RPMI7951 (cell line): ENCODE measurements at regions not wholly inside any gene's neighbourhood (a gene's known extent, or its start where the extent isn't known, plus 50 kb on each side); places are given as distances from the start of the nearest gene placed in this dataset.

ENCODE experiments used
- DNase-seq: peaks from one replicate; pipeline ENCODE4 v3.0.0-alpha.2; 2012; ENCODE audit warnings: low read depth

GRCh38 chr1:186620566-186621350 lies 59.5 kb downstream of the PTGS2 start:
- peak; percentile 59 for DNase-seq

DNA sequence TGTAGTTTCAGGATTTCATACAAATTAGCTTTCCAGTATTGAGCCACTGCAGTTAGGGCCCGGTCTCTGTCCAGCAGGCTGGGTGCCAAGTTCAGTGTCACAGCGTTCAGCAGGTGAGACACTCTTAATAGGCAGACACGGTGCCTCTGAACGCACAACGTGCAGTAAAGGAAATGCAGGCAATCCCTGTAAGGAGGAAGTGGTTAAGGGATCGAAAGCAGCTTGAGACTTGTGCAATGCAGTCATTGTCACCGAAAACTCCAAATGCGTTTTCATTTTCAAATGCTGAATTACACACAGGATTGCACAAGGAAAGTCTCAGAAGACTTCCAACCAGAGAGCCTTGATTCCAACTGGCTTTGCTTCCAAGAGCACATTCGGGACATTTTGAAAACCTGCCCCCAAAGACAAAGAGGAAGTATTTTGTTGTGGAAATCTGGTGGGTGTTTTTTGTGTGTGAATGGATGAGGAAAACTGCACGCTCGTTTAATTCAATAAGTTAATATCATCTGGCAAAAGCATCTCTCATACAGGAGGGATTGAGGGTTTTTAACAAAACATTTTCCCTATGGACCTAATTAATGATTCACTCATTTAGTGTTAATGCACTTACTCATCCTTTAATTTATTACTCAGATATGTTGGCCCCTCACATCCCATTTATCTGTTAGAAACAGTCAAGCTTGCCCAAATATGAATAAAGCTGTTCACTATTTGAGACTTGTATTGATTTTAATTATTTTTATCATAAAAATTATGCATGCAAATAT lies 61.6 kb downstream of the PTGS2 start:
- peak; percentile 28 for DNase-seq

GRCh38 chr1:186617926-186618325 lies 62.3 kb downstream of the PTGS2 start:
- DNase-seq: peak; percentile 19

- no peak for DNase-seq
These were observed 63.7 kb downstream of the PTGS2 start for GRCh38 chr1:186616511-186616910.

DNA sequence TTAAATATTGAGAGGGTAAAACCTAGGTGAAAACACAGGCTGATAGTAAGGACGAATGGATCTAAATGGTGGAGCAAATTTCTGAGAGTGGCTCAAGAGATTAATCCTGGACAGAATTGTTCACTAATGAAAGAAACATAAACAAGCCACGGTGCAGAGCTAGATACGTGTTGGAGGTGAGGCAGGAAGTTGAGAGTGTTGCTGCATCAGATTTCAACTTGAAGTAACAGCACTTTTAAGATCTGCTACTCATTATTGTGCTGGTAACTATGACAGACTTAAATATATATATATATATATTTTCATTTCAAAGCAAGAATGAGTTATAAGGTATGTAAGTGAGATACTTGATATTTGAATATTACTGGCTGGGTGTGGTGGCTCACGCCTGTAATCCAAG lies 64.9 kb downstream of the PTGS2 start:
- DNase-seq: no peak

- no peak for DNase-seq
These were observed 69.1 kb downstream of the PTGS2 start for GRCh38 chr1:186611156-186611555.

GRCh38 chr1:186609183-186609582 lies 71.0 kb downstream of the PTGS2 start:
- DNase-seq: no peak

GRCh38 chr1:186605762-186606350 lies 74.4 kb downstream of the PTGS2 start:
- DNase-seq: peak; percentile 53

DNA sequence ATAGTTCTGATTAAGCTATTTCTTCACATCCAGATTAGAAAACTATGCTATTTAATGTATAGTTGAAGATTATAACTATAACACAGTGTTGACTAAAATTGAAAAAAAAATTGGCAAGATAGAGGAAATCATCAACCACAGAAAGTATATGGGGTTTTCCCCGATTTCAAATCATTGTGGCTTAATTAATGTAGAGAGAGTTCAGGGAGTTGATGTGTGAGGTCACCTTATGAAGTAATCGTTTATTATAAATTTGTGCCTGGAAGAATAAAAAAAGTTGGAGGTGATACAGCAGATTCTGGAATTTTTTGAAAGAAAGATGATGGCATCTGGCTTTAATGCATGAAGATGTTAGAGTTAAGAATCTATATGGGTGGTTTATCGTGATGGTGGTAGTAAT lies 84.3 kb downstream of the PTGS2 start:
- no peak for DNase-seq

DNA sequence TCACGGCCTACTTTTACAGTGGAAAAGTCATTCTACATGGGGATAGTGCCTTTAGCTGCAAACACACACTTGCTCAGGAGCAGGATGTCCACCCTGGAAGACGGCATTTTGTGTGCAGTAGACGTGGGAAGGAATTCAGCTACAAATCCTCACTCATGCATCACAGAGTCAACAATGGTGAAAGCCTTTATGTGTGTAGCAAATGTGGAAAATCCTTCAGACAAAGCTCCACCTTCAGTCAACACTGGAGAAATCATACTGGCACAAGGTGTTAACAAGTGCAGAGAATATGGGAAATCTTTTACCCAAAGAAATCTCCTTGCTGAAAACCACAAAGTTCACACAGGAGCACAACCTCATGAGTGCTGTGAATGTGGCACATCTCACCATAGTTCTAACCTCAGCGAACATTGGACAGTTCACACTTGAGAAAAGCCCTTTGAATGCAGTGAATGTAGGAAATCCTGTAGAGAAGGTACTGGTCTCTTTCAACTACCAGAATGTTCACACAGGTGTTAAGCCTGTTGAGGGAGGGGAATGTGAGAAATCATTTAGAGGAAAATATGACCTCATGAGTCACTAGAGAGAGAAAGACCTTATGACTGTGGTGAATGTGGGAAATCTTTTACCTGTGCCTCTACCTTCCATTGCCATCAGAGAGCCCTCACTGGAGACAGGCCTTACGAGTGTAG lies 101.8 kb downstream of the PTGS2 start:
- DNase-seq: no peak

DNA sequence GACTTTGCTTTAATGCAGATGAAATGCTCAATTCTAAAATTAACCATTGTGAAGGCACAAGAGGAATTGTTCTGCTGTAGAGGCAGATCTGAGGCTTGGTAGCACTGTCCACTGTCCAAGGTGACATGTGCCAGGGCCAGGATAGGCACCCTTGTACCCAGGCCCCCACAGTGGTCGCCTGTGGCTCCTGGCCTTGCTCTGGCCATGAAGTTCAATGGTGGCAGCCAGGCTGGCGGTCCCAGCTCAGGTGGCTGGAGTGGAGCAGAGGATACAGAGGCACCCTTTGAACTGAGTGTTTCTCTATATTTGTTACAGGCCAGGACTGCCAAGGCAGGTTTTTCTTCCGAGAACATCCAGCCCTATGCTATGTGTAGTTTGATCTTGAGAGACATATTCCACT lies 102.6 kb downstream of the PTGS2 start:
- no peak for DNase-seq

GRCh38 chr1:186577216-186577615 lies 103.0 kb downstream of the PTGS2 start:
- DNase-seq: no peak

DNA sequence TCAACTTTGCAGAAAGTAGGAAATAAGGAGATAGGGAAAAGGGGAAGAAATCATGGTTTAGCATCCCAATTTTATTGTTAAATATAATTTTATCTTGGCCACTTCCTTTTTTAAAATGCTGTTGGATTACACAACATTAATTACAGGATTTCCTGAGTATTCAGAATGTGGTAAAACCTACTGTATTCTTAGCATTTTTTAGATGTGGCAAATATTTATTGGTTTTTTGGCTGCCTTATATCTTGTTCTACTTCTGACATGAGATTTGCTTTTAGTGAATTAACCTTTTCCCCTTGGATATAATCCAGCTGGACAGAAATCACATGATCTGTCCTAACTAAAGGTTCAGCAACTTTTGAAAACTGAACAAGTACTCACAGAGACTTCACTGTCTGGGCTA lies 104.9 kb downstream of the PTGS2 start:
- no peak for DNase-seq

GRCh38 chr1:186574926-186575325 lies 105.3 kb downstream of the PTGS2 start:
- no peak for DNase-seq

DNA sequence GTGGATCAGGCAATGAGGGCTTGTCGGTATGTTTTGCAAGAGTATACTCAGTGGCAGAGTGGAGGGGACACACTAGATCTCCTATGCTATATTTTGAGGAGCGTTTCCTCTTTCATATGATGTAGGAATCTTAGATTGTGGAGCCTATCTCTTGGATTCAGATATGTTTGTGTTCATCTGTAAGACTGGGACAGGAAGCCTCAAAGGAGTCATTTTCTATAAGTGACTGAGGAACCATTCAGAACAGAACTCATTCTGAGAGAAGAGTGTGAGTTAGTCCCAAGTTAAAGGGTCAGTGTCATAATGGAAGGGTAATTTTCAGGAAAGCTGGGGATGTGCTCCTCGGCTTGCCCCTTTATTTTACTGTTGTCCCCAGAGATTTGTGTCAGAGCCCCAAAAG lies 107.7 kb downstream of the PTGS2 start:
- DNase-seq: no peak

DNA sequence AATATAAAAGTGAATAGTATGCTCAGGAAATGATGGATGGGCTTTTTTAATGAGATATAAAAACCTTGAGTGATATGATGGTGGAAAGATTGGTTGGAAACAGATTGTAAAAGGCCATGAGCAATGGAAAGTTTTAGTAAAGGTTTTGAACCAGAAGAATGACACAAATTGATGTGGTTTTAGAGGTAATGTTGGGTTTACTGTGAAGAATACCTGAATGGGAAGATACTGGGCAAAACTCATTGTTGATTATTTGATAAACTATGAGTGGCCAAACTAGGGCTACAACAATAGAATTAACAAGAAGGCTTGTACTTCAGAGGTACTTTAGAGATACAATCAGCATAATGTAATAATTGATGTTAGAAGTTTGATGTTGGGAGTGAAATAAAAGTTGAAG lies 108.5 kb downstream of the PTGS2 start:
- no peak for DNase-seq

GRCh38 chr1:186569856-186570255 lies 108.9 kb upstream of the PDC start:
- DNase-seq: no peak

GRCh38 chr1:186568221-186568620 lies 107.3 kb upstream of the PDC start:
- no peak for DNase-seq

- no peak for DNase-seq
These were observed 105.4 kb upstream of the PDC start for GRCh38 chr1:186566140-186566855.

- DNase-seq: no peak
These were observed 103.7 kb upstream of the PDC start for GRCh38 chr1:186564582-186564981.

GRCh38 chr1:186559601-186560116 lies 98.7 kb upstream of the PDC start:
- no peak for DNase-seq
